ENCODE measurements at regions not wholly inside any gene's neighbourhood (a gene's known extent, or its start where the extent isn't known, plus 50 kb on each side); places are given as distances from the start of the nearest gene placed in this dataset.

GRCh38 chr1:93798291-93798690 is 80.7 kb downstream of the DNTTIP2 start:
- TF ChIP-seq CTCF (IDR thresholded peaks at IDR 0.05; ENCODE audit: low read depth, low read length, missing control alignments) = no peak
- in situ Hi-C loops (cut with HindIII; ENCODE audit: low sequenced_read_pairs) = no loop called here
- peak; percentile 95 for DNase-seq (ENCODE audit: low read depth)
- no peak overlapping the region for H3K4me3 ChIP-seq (ENCODE audit: low read depth, low read length)

DNA sequence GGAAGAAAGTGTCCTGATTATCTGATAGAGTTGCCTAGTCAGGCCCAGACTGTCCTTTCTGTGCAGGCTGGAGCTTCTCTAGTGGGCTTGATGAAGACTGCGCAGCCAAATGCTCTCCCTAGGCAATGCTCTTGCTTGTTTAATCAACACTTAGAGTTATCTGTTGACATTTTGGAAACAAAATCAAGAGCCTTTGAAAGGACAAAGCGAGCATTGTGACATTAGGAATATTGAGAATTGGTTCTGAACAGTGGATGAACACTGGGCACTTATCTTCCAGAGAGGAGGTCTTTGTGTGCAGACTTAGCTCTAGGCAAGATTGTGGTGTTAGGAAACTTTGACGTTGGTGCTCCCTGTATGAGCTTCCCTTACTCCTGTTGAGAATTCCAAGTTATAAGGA is 94.5 kb downstream of the DNTTIP2 start:
- H3K4me3 ChIP-seq (ENCODE audit: low read depth, low read length) = no peak overlapping the region
- in situ Hi-C loops (cut with HindIII; ENCODE audit: low sequenced_read_pairs) = no loop called here
- TF ChIP-seq CTCF (IDR thresholded peaks at IDR 0.05; ENCODE audit: low read depth, low read length, missing control alignments) = no peak
- no peak for DNase-seq (ENCODE audit: low read depth)

DNA sequence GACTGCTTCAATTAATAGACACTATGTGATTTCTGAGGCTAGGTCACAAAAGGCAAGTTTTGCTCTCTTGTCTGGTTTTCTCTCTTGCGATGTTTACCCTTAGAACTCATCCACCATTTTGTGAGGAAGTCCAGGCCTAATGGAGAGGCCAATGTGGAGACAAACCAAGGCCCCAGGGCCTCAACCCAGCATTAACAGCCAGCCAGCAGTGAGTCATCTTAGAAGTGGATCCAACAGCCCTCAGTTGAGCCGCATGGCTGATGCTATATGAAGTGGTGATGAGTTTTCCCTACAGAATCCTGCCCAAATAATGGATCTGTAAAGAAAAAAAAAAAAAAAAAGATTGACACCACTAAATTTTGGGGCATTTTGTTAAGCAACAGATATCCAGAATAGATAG is 95.1 kb downstream of the DNTTIP2 start:
- DNase-seq (ENCODE audit: low read depth) = no peak
- in situ Hi-C loops (cut with HindIII; ENCODE audit: low sequenced_read_pairs) = no loop called here
- no peak for TF ChIP-seq CTCF (IDR thresholded peaks at IDR 0.05; ENCODE audit: low read depth, low read length, missing control alignments)
- no peak overlapping the region for H3K4me3 ChIP-seq (ENCODE audit: low read depth, low read length)

- peak; percentile 82 for DNase-seq (ENCODE audit: low read depth)
- no peak for TF ChIP-seq CTCF (IDR thresholded peaks at IDR 0.05; ENCODE audit: low read depth, low read length, missing control alignments)
- in situ Hi-C loops (cut with HindIII; ENCODE audit: low sequenced_read_pairs) = no loop called here
- H3K4me3 ChIP-seq (ENCODE audit: low read depth, low read length) = no peak overlapping the region
Measured at GRCh38 chr1:93779540-93780165, 98.0 kb upstream of the BCAR3 start.

- TF ChIP-seq CTCF (IDR thresholded peaks at IDR 0.05; ENCODE audit: low read depth, low read length, missing control alignments) = no peak
- in situ Hi-C loops (cut with HindIII; ENCODE audit: low sequenced_read_pairs) = no loop called here
Measured at GRCh38 chr1:93778457-93778856, 96.8 kb upstream of the BCAR3 start.

DNA sequence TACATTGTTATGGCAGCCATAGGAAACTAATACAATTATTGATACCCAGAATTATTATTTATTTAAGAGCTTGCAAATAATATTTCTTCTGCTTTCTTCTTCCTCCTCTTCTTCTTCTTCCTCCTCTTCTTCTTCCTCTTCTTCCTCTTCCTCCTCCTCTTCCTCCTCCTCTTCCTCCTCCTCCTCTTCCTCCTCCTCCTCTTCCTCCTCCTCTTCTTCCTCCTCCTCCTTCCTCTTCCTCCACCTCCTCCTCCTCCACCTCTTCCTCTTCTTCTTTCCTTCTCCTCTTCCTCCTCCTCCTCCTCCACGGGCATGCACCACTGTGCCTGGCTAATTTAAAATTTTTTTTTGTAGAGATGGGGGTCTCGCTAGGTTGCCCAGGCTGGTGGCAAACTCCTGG is 95.6 kb upstream of the BCAR3 start:
- in situ Hi-C loops (cut with HindIII; ENCODE audit: low sequenced_read_pairs) = no loop called here

More at GRCh38 chr1:93778457-93778856, 96.8 kb upstream of the BCAR3 start:
- H3K4me3 ChIP-seq (ENCODE audit: low read depth, low read length) = no peak overlapping the region
- no peak for DNase-seq (ENCODE audit: low read depth)

More for the DNA sequence above, 95.6 kb upstream of the BCAR3 start:
- no peak overlapping the region for H3K4me3 ChIP-seq (ENCODE audit: low read depth, low read length)
- no peak for DNase-seq (ENCODE audit: low read depth)
- no peak for TF ChIP-seq CTCF (IDR thresholded peaks at IDR 0.05; ENCODE audit: low read depth, low read length, missing control alignments)
